Breast epithelium (tissue), 3 donors: ENCODE measurements at regions not wholly inside any gene's neighbourhood (a gene's known extent, or its start where the extent isn't known, plus 50 kb on each side); places are given as distances from the start of the nearest gene placed in this dataset.

ENCODE experiments used
- CTCF ChIP-seq, 3 donors: fragments of 450-650 bp; IDR thresholded peaks; one replicate each; pipeline ENCODE4 v1.5.1; 2016 to 2017; ENCODE audit warnings: antibody characterized with exemption in 3 of 3, mild to moderate bottlenecking in 3 of 3, moderate library complexity in 3 of 3
- POLR2AphosphoS5 ChIP-seq, 3 donors: sonication (generic); formaldehyde crosslinking; IDR thresholded peaks; one replicate each; pipeline ENCODE4 v1.6.1; 2017; ENCODE audit warnings: antibody characterized with exemption in 3 of 3

- TF ChIP-seq CTCF (IDR thresholded peaks at IDR 0.05) (no peak), POLR2AphosphoS5 (IDR thresholded peaks at IDR 0.05) (no peak)
Measured at GRCh38 chr11:134944131-134944530, 532.1 kb upstream of the B3GAT1 start.
